CD4-positive, alpha-beta T cell (primary cell): ENCODE measurements at regions not wholly inside any gene's neighbourhood (a gene's known extent, or its start where the extent isn't known, plus 50 kb on each side); places are given as distances from the start of the nearest gene placed in this dataset.

Experiments used
- ATAC-seq: fragments of 200-7000 bp; cut with Tn5 transposase; one replicate; pipeline ENCODE4 v1.10.0; 2022; ENCODE audit warnings: mild to moderate bottlenecking; ENCODE audit not compliant: poor library complexity
- CTCF ChIA-PET: fragments of 350-600 bp; sonication (Branson Sonifier 250); formaldehyde crosslinking; loops from one replicate; lab custom pipeline; 2021; ENCODE audit warnings: antibody characterized with exemption, inconsistent platforms; lab: Charles Lee
- POLR2A ChIA-PET: fragments of 350-600 bp; sonication (Branson Sonifier 250); formaldehyde crosslinking; loops from one replicate; lab custom pipeline; 2021; ENCODE audit warnings: antibody characterized with exemption, inconsistent platforms; lab: Charles Lee
- DNase-seq, 14 experiments: peaks; one replicate each; pipeline ENCODE4 v3.0.0-alpha.2; 2013 to 2020; ENCODE audit warnings: mixed read lengths in 2 of 14
- H3K27ac ChIP-seq, 2 donors: one replicate each; pipeline versions ENCODE4 v1.5.1 to v1.7.0; 2013; ENCODE audit warnings: low read length in 2 of 2, low read depth in 1 of 2, mild to moderate bottlenecking in 1 of 2
- H3K27me3 ChIP-seq, 2 experiments: 1 replicate in 1 of 2; 2 replicates in 1 of 2; pipeline versions ENCODE4 v1.6.1 to v1.7.0; 2013; ENCODE audit warnings: low read length in 2 of 2, control low read depth in 1 of 2, mild to moderate bottlenecking in 1 of 2, moderate library complexity in 1 of 2; ENCODE audit not compliant: insufficient read depth in 2 of 2, control insufficient read depth in 1 of 2
- H3K36me3 ChIP-seq: one replicate; pipeline ENCODE4 v1.6.1; 2013; ENCODE audit warnings: low read length, control low read depth; ENCODE audit not compliant: insufficient read depth
- H3K4me1 ChIP-seq: one replicate; pipeline ENCODE4 v1.6.1; 2013; ENCODE audit warnings: low read length, control low read depth; ENCODE audit not compliant: insufficient read depth
- H3K4me3 ChIP-seq: one replicate; pipeline ENCODE4 v1.5.1; 2013; ENCODE audit warnings: mild to moderate bottlenecking, low read length, moderate library complexity
- H3K9me3 ChIP-seq, 2 experiments: 1 replicate in 1 of 2; 2 replicates in 1 of 2; pipeline versions ENCODE4 v1.6.1 to v1.7.0; 2013; ENCODE audit warnings: low read length in 2 of 2, mild to moderate bottlenecking in 2 of 2, control low read depth in 1 of 2, moderate library complexity in 1 of 2; ENCODE audit not compliant: control insufficient read depth in 1 of 2, insufficient read depth in 1 of 2
- H3K27ac Mint-ChIP-seq: one replicate; pipeline ENCODE4 v1.8.0; 2020; ENCODE audit warnings: mixed read lengths
- H3K27me3 Mint-ChIP-seq: one replicate; pipeline ENCODE4 v1.8.0; 2021; ENCODE audit warnings: mixed read lengths
- H3K36me3 Mint-ChIP-seq: one replicate; pipeline ENCODE4 v1.8.0; 2021; ENCODE audit warnings: low read depth, mixed read lengths
- H3K4me1 Mint-ChIP-seq: one replicate; pipeline ENCODE4 v1.8.0; 2021; ENCODE audit warnings: low read depth, mixed read lengths
- H3K4me3 Mint-ChIP-seq: one replicate; pipeline ENCODE4 v1.8.0; 2020; ENCODE audit warnings: mild to moderate bottlenecking, mixed read lengths
- H3K9me3 Mint-ChIP-seq: one replicate; pipeline ENCODE4 v1.8.0; 2020; ENCODE audit warnings: mixed read lengths
- intact Hi-C, 2 experiments: fragments of 100-400 bp; cut with DNase I in 1 of 2; cut with micrococcal nuclease in 1 of 2; formaldehyde crosslinking; loops; one replicate each; pipeline versions ENCODE4 v1.15.1 to v1.9.0; 2023 to 2025; cut with DNase I, micrococcal nuclease
- TF ChIP-seq, protein P1 (sequence below): fragments of 200-600 bp; IDR thresholded peaks from one replicate; pipeline ENCODE4 v1.8.0; 2022; ENCODE audit warnings: antibody characterized with exemption, mild to moderate bottlenecking

DNA sequence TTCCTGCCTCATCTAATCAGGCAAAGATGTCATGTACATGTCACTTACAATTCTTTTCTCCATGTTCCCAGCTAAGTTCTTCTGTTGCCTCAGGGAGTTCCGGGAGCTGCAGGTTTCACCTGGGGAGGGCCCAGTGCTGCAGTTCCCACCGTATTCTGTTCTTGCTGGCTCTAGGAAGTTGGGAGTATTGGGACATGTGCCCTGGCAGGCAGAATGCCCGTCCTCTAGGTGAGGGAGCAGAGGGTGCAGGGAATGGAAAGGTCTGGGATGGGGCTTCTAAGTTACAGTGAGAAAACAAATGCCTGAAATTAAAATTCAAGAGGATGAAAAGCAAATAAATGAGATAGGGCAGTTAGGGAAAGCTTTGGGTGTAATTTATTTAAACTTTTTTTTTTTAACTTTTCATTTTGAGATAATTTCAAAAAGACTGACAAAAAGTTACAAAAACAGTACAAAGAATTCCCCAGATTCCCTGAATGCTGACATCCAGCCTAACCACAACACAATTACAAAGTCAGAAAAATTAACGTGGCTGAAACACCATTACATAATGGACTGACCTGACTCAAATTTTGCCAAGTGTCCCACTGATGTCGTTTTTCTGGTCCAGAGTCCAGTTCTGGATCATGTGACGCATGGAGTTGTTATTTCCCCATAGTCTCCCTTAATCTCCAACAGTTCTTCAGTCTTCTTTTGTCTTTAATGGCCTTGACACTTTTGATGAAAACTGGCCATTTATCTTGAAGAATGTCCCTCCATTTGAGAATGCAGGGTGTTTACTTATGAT, 187.2 kb upstream of the MYL2 start:
- H3K36me3 ChIP-seq = no peaks in the 10 kb centered on the region
- no peaks in the 10 kb centered on the region for H3K36me3 Mint-ChIP-seq
- no peak for DNase-seq
- H3K9me3 Mint-ChIP-seq = no peaks in the 10 kb centered on the region
- no peaks in the 10 kb centered on the region for H3K27me3 ChIP-seq
- H3K9me3 ChIP-seq = peaks cover 0 to 4% of the 10 kb centered on the region in 2 experiments
- H3K27ac ChIP-seq = no peak overlapping the region
- ChIA-PET POLR2A (no interaction called here), CTCF (no interaction called here)
- ATAC-seq = no peak
- no peaks in the 10 kb centered on the region for H3K4me1 ChIP-seq
- intact Hi-C loops = no loop called here
- H3K27ac Mint-ChIP-seq = no peak overlapping the region
- TF ChIP-seq, protein P1, sequence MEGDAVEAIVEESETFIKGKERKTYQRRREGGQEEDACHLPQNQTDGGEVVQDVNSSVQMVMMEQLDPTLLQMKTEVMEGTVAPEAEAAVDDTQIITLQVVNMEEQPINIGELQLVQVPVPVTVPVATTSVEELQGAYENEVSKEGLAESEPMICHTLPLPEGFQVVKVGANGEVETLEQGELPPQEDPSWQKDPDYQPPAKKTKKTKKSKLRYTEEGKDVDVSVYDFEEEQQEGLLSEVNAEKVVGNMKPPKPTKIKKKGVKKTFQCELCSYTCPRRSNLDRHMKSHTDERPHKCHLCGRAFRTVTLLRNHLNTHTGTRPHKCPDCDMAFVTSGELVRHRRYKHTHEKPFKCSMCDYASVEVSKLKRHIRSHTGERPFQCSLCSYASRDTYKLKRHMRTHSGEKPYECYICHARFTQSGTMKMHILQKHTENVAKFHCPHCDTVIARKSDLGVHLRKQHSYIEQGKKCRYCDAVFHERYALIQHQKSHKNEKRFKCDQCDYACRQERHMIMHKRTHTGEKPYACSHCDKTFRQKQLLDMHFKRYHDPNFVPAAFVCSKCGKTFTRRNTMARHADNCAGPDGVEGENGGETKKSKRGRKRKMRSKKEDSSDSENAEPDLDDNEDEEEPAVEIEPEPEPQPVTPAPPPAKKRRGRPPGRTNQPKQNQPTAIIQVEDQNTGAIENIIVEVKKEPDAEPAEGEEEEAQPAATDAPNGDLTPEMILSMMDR = no peak
- no peaks in the 10 kb centered on the region for H3K27me3 Mint-ChIP-seq
- no peak overlapping the region for H3K4me3 ChIP-seq
- peaks cover 9% of the 10 kb centered on the region for H3K4me1 Mint-ChIP-seq
- no peak overlapping the region for H3K4me3 Mint-ChIP-seq

GRCh38 chr12:111105294-111105693, 184.9 kb upstream of the MYL2 start:
- DNase-seq = no peak
- no peaks in the 10 kb centered on the region for H3K4me1 ChIP-seq
- H3K27me3 ChIP-seq = no peaks in the 10 kb centered on the region
- no peaks in the 10 kb centered on the region for H3K4me1 Mint-ChIP-seq
- H3K36me3 Mint-ChIP-seq = no peaks in the 10 kb centered on the region
- no peaks in the 10 kb centered on the region for H3K27me3 Mint-ChIP-seq
- CTCF ChIA-PET = no interaction called here
- H3K4me3 Mint-ChIP-seq = no peak overlapping the region
- no peak overlapping the region for H3K4me3 ChIP-seq
- H3K9me3 ChIP-seq = peaks cover 0 to 4% of the 10 kb centered on the region in 2 experiments
- POLR2A ChIA-PET = no interaction called here
- H3K27ac Mint-ChIP-seq = no peak overlapping the region
- no peak for ATAC-seq
- TF ChIP-seq, protein P1 = no peak
- H3K9me3 Mint-ChIP-seq = no peaks in the 10 kb centered on the region
- no peaks in the 10 kb centered on the region for H3K36me3 ChIP-seq
- H3K27ac ChIP-seq = no peak overlapping the region
- intact Hi-C loops = no loop called here

DNA sequence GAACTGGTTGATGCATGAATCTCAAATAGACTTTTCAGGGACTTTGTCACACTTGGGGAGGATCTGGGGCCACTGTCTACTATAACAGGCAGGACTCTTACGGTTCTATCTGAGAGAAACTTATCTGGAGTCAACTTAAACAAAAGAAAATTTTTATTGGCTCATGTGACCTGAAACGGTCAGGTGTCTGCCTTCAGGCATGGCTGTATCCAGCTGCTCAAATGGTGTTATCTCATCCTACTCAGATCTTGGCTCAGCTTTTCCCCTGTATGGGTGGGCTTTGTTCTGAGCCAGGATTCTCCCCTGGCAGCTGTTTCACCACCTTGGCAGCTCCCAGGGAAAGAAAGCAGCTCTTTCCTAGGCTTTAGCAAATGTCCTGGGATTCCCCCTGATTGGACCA, 183.2 kb upstream of the MYL2 start:
- Histone ChIP-seq H3K27me3 (no peaks in the 10 kb centered on the region), H3K4me1 (peaks cover 7% of the 10 kb centered on the region), H3K27ac (no peak overlapping the region), H3K4me3 (no peak overlapping the region), H3K9me3 (peaks cover 0 to 4% of the 10 kb centered on the region in 2 experiments), H3K36me3 (no peaks in the 10 kb centered on the region)
- peaks cover 9% of the 10 kb centered on the region for H3K4me1 Mint-ChIP-seq
- intact Hi-C loops = no loop called here
- no peak overlapping the region for H3K4me3 Mint-ChIP-seq
- no peaks in the 10 kb centered on the region for H3K36me3 Mint-ChIP-seq
- DNase-seq (no peak), ATAC-seq (no peak)
- ChIA-PET POLR2A (no interaction called here), CTCF (no interaction called here)
- H3K27me3 Mint-ChIP-seq = no peaks in the 10 kb centered on the region
- H3K9me3 Mint-ChIP-seq = no peaks in the 10 kb centered on the region
- TF ChIP-seq, protein P1 = no peak
- H3K27ac Mint-ChIP-seq = no peak overlapping the region
